SK-N-SH treated with all-trans-retinoic acid at 6 μM for 48 hours (cell line): ENCODE measurements at regions not wholly inside any gene's neighbourhood (a gene's known extent, or its start where the extent isn't known, plus 50 kb on each side); places are given as distances from the start of the nearest gene placed in this dataset.
"Not testable (repeated sequence)": the region's sequence is repeated elsewhere in the genome, so short reads cannot be mapped to it uniquely, and the experiment has no call there.

ENCODE experiments used
- ARNTL ChIP-seq: fragments of 450-650 bp; formaldehyde crosslinking; IDR thresholded peaks from 2 replicates; pipeline ENCODE4 v1.5.0; 2020; ENCODE audit warnings: low read depth, mild to moderate bottlenecking, moderate library complexity, borderline replicate concordance
- POU6F1 ChIP-seq: fragments of 250-450 bp; sonication (Bioruptor Pico); IDR thresholded peaks from 2 replicates; pipeline ENCODE4 v1.8.0; 2021; ENCODE audit warnings: low read depth, mild to moderate bottlenecking, moderate library complexity, borderline replicate concordance
- RARB ChIP-seq: fragments of 250-450 bp; sonication (Bioruptor Pico); IDR thresholded peaks from 2 replicates; pipeline ENCODE4 v1.8.0; 2021; ENCODE audit warnings: mild to moderate bottlenecking, moderate library complexity
- ZNF565 ChIP-seq: fragments of 450-650 bp; formaldehyde crosslinking; conservative IDR thresholded peaks from 2 replicates; pipeline ENCODE4 v1.5.0; 2020; ENCODE audit warnings: low read depth, mild to moderate bottlenecking, moderate library complexity

- TF ChIP-seq RARB (CRISPR knock-in tag); ZNF565 (CRISPR knock-in tag); ARNTL; POU6F1: not testable (repeated sequence)
Measured at GRCh38 chr3:56945378-56945777, 115.1 kb upstream of the SPATA12 start.
